HS-27A (cell line): ENCODE measurements at regions not wholly inside any gene's neighbourhood (a gene's known extent, or its start where the extent isn't known, plus 50 kb on each side); places are given as distances from the start of the nearest gene placed in this dataset.
"Not testable (repeated sequence)": the region's sequence is repeated elsewhere in the genome, so short reads cannot be mapped to it uniquely, and the experiment has no call there.

ENCODE experiments used
- DNase-seq: peaks from one replicate; pipeline ENCODE4 v3.0.0-alpha.2; 2012; ENCODE audit warnings: low read depth, missing footprints

DNA sequence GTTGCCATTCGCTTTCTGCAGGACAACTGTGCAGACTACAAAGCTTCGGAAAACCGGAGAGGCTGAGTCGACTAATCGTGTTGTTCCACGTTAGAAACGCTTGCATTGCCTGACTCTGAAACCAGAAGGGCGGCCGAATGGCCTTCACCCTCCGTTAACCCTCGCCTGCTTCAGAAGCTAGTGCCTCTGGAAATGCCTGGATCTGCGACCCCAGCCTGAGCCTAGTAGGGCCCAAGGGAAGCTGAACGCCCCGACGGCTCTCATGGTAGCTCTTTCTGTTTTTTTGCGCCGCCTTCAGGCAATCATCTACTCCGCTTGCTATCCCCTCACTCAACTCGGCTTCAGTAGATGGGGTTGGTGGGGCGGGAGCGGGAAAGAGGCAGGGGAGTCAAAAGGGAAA lies 117.3 kb downstream of the PPIAL4A start:
- not testable (repeated sequence) for DNase-seq

GRCh38 chr1:121007755-121008154 lies 118.2 kb downstream of the PPIAL4A start:
- DNase-seq, result not testable (repeated sequence)

- not testable (repeated sequence) for DNase-seq
Measured at GRCh38 chr1:121008512-121009215, 119.1 kb downstream of the PPIAL4A start.

- DNase-seq, result not testable (repeated sequence)
Measured at GRCh38 chr1:121009216-121010057, 119.9 kb downstream of the PPIAL4A start.

- not testable (repeated sequence) for DNase-seq
Measured at GRCh38 chr1:121010141-121010540, 120.6 kb downstream of the PPIAL4A start.

- DNase-seq, result not testable (repeated sequence)
Measured at GRCh38 chr1:121013181-121013580, 123.6 kb downstream of the PPIAL4A start.

DNA sequence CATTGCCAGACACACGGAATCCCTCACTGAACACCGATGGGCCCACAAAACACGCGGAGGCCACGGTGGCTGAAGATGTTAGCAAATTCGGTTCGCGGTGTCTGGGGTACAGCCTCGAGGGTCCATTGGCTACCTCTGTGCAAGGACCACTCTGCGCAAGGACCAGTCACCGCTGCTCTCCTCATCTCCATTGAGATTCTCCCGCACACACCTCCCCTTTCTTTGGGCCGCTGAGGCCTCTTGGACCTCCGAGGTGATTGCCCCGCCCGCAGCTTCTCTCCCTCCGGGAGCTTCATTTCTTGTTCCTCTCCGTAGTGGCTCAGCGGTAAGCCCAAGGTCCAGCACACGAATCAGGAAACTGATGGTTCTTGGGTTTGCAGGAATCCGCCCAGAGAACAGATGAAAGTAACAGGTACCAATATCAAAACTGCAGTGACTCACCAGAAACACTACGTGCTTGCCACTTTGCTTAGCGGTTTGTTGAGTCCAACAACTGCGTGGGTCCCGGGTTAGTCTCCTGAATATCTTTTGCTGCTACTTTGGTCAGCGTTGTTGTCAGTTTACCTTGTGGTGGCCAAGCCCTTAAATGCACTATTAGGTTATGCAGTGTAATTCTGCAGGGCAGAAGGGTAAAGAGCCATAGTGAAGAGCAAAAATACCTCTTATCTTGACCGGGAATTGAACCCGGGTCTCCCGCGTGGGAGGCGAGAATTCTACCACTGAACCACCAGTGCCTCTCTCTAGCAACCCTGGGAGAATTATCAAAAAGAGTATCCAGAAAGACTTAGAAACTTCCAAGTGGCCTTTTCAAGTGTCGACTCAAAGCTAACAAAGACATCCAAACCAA lies 126.8 kb downstream of the PPIAL4A start:
- peak; percentile 68 for DNase-seq

GRCh38 chr1:121019715-121020349 lies 130.3 kb downstream of the PPIAL4A start:
- DNase-seq, result not testable (repeated sequence)

GRCh38 chr1:121020350-121021236 lies 131.0 kb downstream of the PPIAL4A start:
- DNase-seq, result peak; percentile 24

- DNase-seq, result not testable (repeated sequence)
Measured at GRCh38 chr1:121021716-121022115, 132.1 kb downstream of the PPIAL4A start.

GRCh38 chr1:121032878-121033494 lies 143.4 kb downstream of the PPIAL4A start:
- DNase-seq, result not testable (repeated sequence)

DNA sequence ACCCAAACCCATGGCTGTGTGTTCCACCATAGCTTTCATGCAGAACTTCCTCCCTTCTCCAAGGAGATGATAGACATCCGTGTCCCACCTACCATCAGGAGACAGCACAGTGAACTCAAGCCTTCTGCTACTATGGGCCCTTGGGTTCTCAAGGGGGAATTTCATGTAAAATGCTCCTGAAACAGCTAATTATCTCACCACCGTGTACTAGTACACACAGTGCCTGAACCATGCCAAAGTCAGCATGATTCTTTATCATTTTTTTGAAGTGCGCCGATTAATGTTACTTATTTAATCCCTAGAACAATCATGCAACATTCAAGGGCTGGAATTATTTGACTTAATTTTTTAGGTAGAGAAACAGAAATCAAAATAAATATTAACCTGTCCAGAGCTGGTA lies 147.2 kb downstream of the PPIAL4A start:
- not testable (repeated sequence) for DNase-seq

DNA sequence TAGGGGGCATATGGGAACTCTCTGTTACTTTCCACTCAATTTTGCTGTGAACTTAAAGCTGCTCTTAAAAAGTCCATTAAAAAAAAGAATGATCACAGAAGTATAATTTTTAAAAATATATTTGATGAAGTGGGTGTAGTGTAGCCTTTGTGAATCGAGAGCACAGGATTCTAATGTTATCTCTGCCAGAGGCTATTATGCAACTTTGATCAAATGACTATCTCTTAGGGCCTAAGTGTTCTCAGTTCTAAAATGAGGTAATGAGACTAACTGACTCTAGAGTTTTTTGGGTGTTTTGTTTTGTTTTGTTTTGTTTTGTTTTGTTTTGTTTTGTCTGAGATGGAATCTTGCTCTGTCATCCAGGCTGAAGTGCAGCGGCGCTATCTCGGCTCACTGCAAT lies 143.2 kb downstream of the FAM72B start:
- not testable (repeated sequence) for DNase-seq

DNA sequence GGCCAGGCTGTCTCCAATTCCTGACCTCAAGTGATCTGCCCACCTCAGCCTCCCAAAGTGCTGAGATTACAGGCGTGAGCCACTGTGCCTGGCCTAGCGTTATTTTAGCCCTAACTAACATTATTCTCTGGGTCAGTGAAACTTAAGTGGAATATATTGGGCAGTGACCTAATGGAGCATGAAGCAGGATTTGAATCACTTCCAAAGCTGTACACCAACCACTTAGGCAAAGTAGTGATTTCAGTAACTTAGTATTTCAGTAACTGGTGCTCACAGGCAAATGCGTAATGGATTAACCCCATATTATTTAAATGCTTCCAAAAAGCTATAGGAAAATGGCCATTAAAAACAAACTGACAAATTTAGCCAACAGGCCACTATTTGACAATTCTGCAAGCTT lies 142.6 kb downstream of the FAM72B start:
- not testable (repeated sequence) for DNase-seq

DNA sequence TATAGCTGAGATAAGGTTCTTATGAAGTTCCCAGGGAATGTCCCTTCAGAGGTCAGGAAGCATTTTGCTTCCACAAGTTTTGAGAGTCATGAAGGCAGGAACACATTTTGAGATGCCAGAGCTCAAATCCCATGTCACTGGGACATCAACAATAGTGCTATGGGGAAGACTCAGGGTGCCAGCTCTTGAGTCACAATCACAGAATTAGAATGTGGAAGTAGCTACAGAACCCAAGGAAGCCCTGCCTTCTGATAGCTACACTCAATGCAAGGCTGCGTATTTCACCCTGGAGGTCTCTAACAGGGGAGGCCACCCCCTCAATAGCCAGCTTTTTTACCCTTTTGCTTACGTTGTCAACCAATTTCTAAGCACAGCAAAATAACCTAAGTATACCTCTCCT lies 141.3 kb downstream of the FAM72B start:
- DNase-seq, result not testable (repeated sequence)

GRCh38 chr1:121048293-121048752 lies 135.8 kb downstream of the FAM72B start:
- DNase-seq, result not testable (repeated sequence)

GRCh38 chr1:121048769-121049443 lies 135.2 kb downstream of the FAM72B start:
- not testable (repeated sequence) for DNase-seq

DNA sequence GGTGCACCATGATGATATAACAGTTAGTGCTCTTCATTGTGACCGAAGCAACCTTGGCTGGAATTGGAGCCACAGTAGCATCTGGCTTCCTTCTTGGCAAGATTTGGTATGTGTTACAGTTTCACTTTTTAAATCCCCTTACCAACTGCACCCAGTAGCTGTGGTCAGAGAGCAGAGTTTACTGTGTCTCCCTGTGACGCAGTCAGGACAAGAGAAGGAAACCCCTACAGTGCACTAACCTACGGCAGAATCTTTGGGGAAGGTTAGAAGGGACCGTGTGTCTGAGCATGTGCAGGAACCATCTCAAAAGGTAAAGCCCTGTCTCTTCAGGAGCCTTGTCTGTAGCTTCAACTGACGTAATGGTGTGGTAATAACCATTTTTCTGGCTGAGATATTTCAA lies 134.0 kb downstream of the FAM72B start:
- DNase-seq, result not testable (repeated sequence)

- not testable (repeated sequence) for DNase-seq
Measured at GRCh38 chr1:121051161-121051790, 132.9 kb downstream of the FAM72B start.
